ENCODE measurements at regions not wholly inside any gene's neighbourhood (a gene's known extent, or its start where the extent isn't known, plus 50 kb on each side); places are given as distances from the start of the nearest gene placed in this dataset.

DNA sequence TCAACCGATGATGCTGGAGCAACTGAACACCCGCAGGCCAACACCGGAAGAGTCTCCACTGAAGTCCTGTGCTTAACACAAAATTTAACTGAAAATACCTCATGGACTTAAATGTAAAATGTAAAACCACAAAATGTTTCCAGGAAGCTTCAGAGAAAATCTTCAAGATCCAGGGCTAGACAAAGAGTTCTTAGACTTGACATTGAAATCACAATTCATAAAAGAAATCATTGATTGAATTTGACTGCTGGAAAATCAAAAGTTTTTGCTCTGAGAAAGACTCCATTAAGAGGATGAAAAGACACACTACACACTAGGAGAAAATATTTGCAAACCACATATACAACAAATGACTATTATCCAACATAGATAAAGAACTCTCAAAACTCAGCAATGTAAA is 234.7 kb upstream of the PPP2R2D start:
- Histone ChIP-seq H3K9me3 (peaks cover 0 to 10% of the 10 kb centered on the region in 2 donors), H3K4me1 (no peaks in the 10 kb centered on the region), H3K36me3 (no peaks in the 10 kb centered on the region), H3K27ac (no peak overlapping the region), H3K27me3 (peaks cover 0 to 5% of the 10 kb centered on the region in 2 donors), H3K4me3 (no peak overlapping the region)
- no peak for DNase-seq (ENCODE audit: low spot score in 2 of 2)
- no peak for TF ChIP-seq POLR2A (IDR thresholded peaks at IDR 0.05)
- TF ChIP-seq, protein P1, sequence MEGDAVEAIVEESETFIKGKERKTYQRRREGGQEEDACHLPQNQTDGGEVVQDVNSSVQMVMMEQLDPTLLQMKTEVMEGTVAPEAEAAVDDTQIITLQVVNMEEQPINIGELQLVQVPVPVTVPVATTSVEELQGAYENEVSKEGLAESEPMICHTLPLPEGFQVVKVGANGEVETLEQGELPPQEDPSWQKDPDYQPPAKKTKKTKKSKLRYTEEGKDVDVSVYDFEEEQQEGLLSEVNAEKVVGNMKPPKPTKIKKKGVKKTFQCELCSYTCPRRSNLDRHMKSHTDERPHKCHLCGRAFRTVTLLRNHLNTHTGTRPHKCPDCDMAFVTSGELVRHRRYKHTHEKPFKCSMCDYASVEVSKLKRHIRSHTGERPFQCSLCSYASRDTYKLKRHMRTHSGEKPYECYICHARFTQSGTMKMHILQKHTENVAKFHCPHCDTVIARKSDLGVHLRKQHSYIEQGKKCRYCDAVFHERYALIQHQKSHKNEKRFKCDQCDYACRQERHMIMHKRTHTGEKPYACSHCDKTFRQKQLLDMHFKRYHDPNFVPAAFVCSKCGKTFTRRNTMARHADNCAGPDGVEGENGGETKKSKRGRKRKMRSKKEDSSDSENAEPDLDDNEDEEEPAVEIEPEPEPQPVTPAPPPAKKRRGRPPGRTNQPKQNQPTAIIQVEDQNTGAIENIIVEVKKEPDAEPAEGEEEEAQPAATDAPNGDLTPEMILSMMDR (IDR thresholded peaks at IDR 0.05) = no peak
- TF ChIP-seq POLR2AphosphoS5 (IDR thresholded peaks at IDR 0.05) = no peak
- intact Hi-C loops (cut with DNase I; ENCODE audit: low total_unique reads) = no loop called here

DNA sequence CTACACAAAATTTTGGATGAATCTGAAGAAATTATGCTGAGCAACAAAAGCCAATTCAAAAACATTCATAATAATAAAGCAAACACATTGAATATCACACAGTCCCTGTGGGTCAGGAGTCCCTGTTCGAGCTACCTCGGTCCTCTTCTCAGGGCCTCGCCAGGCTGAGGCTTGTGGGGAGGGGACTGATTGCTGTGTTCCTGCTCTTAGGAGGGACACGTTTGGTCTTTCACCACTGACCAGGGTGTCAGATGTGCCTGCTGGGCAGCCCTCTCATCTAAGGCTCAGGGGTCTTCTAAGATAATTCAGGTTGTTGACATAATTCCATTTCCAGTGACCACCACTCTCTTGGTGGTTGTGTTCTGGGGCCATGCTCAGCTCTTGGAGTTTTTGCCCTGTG is 233.8 kb upstream of the PPP2R2D start:
- H3K36me3 ChIP-seq = no peaks in the 10 kb centered on the region
- no peak overlapping the region for H3K27ac ChIP-seq
- intact Hi-C loops (cut with DNase I; ENCODE audit: low total_unique reads) = no loop called here
- peaks cover 5 to 19% of the 10 kb centered on the region in 2 donors for H3K9me3 ChIP-seq
- no peak overlapping the region for H3K4me3 ChIP-seq
- H3K27me3 ChIP-seq = peaks cover 0 to 5% of the 10 kb centered on the region in 2 donors
- H3K4me1 ChIP-seq = no peaks in the 10 kb centered on the region
- peak in 1 of 2 donors; percentile 22 for DNase-seq (ENCODE audit: low spot score in 2 of 2)
- TF ChIP-seq POLR2A (IDR thresholded peaks at IDR 0.05) (no peak), POLR2AphosphoS5 (IDR thresholded peaks at IDR 0.05) (no peak)

DNA sequence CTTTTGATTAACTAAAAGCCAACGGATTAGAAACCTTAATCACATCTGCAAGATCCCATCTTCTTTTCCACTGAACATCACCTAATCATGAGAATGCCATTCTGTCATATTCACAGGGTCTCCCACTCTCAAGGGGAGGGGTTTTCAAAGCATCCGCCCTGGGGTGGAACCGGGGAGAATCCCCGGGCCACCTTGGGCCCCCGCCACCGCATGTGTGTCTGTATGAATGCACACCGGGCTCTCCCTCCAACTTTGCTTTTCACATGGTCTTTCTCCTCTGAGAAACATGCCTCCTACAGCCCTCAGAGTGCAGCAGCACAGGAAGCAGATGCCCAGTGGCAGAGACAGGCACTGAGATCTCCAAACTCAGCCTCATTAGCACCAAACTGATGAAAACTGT is 233.2 kb upstream of the PPP2R2D start:
- Histone ChIP-seq H3K4me1 (no peaks in the 10 kb centered on the region), H3K9me3 (peaks cover 6 to 24% of the 10 kb centered on the region in 2 donors), H3K27ac (no peak overlapping the region), H3K4me3 (no peak overlapping the region), H3K27me3 (peaks cover 0 to 5% of the 10 kb centered on the region in 2 donors), H3K36me3 (no peaks in the 10 kb centered on the region)
- no peak for TF ChIP-seq POLR2AphosphoS5 (IDR thresholded peaks at IDR 0.05)
- no peak for TF ChIP-seq POLR2A (IDR thresholded peaks at IDR 0.05)
- TF ChIP-seq, protein P1 (IDR thresholded peaks at IDR 0.05) = no peak
- intact Hi-C loops (cut with DNase I; ENCODE audit: low total_unique reads) = no loop called here
- DNase-seq (ENCODE audit: low spot score in 2 of 2) = no peak

DNA sequence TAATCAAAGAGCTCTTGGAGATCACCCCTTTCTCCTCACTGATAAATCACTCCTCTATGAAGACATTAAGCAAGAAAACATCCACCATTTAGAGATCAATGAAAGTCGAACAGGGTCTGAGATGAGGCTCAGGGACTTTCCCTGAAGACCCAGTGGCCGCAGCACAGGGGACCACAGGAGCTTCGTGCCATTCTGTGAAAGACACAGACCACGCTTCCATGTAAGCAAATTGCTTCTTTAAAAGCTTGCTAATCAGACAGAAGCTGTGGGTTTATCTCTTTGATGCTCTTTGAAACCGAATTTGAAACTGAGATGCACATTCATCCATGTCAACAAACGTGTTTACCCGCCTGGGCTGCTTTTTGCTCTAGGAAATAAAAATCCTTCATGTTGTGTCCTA is 231.9 kb upstream of the PPP2R2D start:
- no peaks in the 10 kb centered on the region for H3K4me1 ChIP-seq
- H3K27me3 ChIP-seq = no peaks in the 10 kb centered on the region
- H3K4me3 ChIP-seq = no peak overlapping the region
- DNase-seq (ENCODE audit: low spot score in 2 of 2) = no peak
- no peaks in the 10 kb centered on the region for H3K36me3 ChIP-seq
- intact Hi-C loops (cut with DNase I; ENCODE audit: low total_unique reads) = no loop called here
- TF ChIP-seq POLR2AphosphoS5 (IDR thresholded peaks at IDR 0.05) (no peak), POLR2A (IDR thresholded peaks at IDR 0.05) (no peak)
- TF ChIP-seq, protein P1 (IDR thresholded peaks at IDR 0.05) = no peak
- peaks cover 10 to 32% of the 10 kb centered on the region in 2 donors for H3K9me3 ChIP-seq
- no peak overlapping the region for H3K27ac ChIP-seq

DNA sequence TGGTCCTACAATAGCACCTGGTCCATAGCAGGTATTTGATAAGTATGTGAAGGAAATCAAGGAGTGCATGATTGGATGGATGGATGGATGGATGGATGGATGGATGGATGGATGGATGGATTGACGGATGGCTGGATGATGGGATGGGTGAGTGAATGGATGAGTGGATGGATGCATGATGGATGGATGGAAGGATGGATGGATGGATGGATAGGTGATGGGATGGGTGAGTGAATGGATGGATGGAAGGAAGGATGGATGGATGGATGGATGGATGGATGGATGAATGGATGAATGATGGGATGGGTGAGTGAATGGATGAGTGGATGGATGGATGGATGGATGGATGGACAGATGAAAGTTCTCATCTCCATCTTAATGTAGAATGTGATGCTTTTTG is 231.0 kb upstream of the PPP2R2D start:
- no peak for DNase-seq (ENCODE audit: low spot score in 2 of 2)
- no peak overlapping the region for H3K4me3 ChIP-seq
- no peaks in the 10 kb centered on the region for H3K27me3 ChIP-seq
- H3K4me1 ChIP-seq = no peaks in the 10 kb centered on the region
- peaks cover 10 to 36% of the 10 kb centered on the region in 2 donors for H3K9me3 ChIP-seq
- H3K36me3 ChIP-seq = no peaks in the 10 kb centered on the region
- TF ChIP-seq POLR2AphosphoS5 (IDR thresholded peaks at IDR 0.05) (no peak), POLR2A (IDR thresholded peaks at IDR 0.05) (no peak)
- TF ChIP-seq, protein P1 (IDR thresholded peaks at IDR 0.05) = no peak
- no peak overlapping the region for H3K27ac ChIP-seq
- intact Hi-C loops (cut with DNase I; ENCODE audit: low total_unique reads) = no loop called here

DNA sequence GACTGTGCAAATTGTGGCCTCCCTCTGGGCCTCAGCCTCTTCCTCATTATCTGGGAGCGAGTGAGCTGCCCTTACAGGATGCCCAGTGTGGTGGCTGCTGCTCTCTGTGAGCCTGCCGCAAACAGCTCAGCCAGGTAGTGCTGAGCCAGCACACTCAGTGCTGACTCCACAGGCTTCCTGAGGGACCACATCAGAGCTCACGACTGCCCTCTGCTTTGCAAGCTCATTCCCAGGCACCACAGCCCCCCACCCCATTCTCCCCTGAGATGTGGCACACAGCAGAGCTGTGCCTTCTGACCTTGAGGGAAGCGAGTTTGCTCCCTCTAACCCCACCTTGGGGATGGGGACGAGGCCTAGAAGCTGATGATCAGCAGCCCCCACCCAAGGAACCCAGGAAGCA is 230.5 kb upstream of the PPP2R2D start:
- DNase-seq (ENCODE audit: low spot score in 2 of 2) = no peak
- no peaks in the 10 kb centered on the region for H3K27me3 ChIP-seq
- no peaks in the 10 kb centered on the region for H3K4me1 ChIP-seq
- H3K9me3 ChIP-seq = peaks cover 10 to 36% of the 10 kb centered on the region in 2 donors
- intact Hi-C loops (cut with DNase I; ENCODE audit: low total_unique reads) = no loop called here
- no peak overlapping the region for H3K27ac ChIP-seq
- TF ChIP-seq, protein P1 (IDR thresholded peaks at IDR 0.05) = no peak
- no peaks in the 10 kb centered on the region for H3K36me3 ChIP-seq
- H3K4me3 ChIP-seq = no peak overlapping the region
